ENCODE measurements at regions not wholly inside any gene's neighbourhood (a gene's known extent, or its start where the extent isn't known, plus 50 kb on each side); places are given as distances from the start of the nearest gene placed in this dataset.

- no peak for TF ChIP-seq CTCF (IDR thresholded peaks at IDR 0.05)
- no peak for TF ChIP-seq ATF2 (CRISPR knock-in tag; IDR thresholded peaks at IDR 0.05; ENCODE audit: borderline replicate concordance, low read depth)
- no peak for TF ChIP-seq ATF1 (CRISPR knock-in tag; IDR thresholded peaks at IDR 0.05)
- TF ChIP-seq NFYB (CRISPR knock-in tag; conservative IDR thresholded peaks at IDR 0.05; ENCODE audit: low read depth), result no peak
- no peak for TF ChIP-seq ATF3 (CRISPR knock-in tag; conservative IDR thresholded peaks at IDR 0.05)
- TF ChIP-seq ETV6 (CRISPR knock-in tag; IDR thresholded peaks at IDR 0.05), result no peak
- TF ChIP-seq E2F5 (CRISPR knock-in tag; IDR thresholded peaks at IDR 0.05), result no peak
- no peak for TF ChIP-seq ZNF532 (CRISPR knock-in tag; IDR thresholded peaks at IDR 0.05; ENCODE audit: borderline replicate concordance)
- no peak for TF ChIP-seq TP53 (CRISPR knock-in tag; IDR thresholded peaks at IDR 0.05)
Observed at GRCh38 chr5:62695274-62695673, 116.7 kb downstream of the LRRC70 start.
